Upper lobe of left lung (tissue), 4 donors: ENCODE measurements at regions not wholly inside any gene's neighbourhood (a gene's known extent, or its start where the extent isn't known, plus 50 kb on each side); places are given as distances from the start of the nearest gene placed in this dataset.

Source experiments
- EP300 ChIP-seq, 4 donors: sonication (generic); formaldehyde crosslinking; IDR thresholded peaks; one replicate each; pipeline ENCODE4 v1.5.1; 2017; ENCODE audit warnings: antibody characterized with exemption in 4 of 4, control low read depth in 2 of 4
- POLR2A ChIP-seq, 4 donors: fragments of 450-650 bp; IDR thresholded peaks; one replicate each; pipeline ENCODE4 v1.5.1; 2016 to 2017; ENCODE audit warnings: antibody characterized with exemption in 4 of 4, mild to moderate bottlenecking in 2 of 4
- POLR2AphosphoS5 ChIP-seq, 2 donors: sonication (generic); formaldehyde crosslinking; IDR thresholded peaks; one replicate each; pipeline ENCODE4 v1.5.1; 2017; ENCODE audit warnings: antibody characterized with exemption in 2 of 2
- TF ChIP-seq, protein P1 (sequence below), 6 experiments: fragments of 450-650 bp in 4 of 6; fragments of 200-600 bp in 2 of 6; sonication (generic) in 2 of 6; IDR thresholded peaks; one replicate each; pipeline ENCODE4 v1.5.1; 2016 to 2019; ENCODE audit warnings: antibody characterized with exemption in 6 of 6

DNA sequence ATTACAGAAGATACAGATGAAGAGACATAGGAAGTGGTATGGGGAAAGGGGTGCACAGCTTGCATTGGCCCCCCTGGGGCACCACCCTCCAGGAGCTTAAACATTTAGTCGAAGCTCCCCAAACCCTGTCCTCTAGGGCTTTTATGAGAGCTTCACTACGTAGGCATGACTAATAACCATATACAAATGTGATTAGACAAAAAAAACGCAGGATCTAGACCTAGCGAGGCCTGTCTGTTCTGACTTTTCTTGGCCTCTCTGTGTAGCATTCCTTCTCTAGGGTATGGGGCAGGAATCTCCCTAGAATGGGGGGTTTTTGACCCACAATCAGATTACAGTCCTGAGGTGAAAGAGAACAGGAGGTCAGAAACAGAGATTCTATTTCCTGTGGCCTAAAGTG, 293.7 kb upstream of the GALNTL6 start:
- TF ChIP-seq, protein P1, sequence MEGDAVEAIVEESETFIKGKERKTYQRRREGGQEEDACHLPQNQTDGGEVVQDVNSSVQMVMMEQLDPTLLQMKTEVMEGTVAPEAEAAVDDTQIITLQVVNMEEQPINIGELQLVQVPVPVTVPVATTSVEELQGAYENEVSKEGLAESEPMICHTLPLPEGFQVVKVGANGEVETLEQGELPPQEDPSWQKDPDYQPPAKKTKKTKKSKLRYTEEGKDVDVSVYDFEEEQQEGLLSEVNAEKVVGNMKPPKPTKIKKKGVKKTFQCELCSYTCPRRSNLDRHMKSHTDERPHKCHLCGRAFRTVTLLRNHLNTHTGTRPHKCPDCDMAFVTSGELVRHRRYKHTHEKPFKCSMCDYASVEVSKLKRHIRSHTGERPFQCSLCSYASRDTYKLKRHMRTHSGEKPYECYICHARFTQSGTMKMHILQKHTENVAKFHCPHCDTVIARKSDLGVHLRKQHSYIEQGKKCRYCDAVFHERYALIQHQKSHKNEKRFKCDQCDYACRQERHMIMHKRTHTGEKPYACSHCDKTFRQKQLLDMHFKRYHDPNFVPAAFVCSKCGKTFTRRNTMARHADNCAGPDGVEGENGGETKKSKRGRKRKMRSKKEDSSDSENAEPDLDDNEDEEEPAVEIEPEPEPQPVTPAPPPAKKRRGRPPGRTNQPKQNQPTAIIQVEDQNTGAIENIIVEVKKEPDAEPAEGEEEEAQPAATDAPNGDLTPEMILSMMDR (IDR thresholded peaks at IDR 0.05) = no peak
- no peak for TF ChIP-seq POLR2A (IDR thresholded peaks at IDR 0.05)
- no peak for TF ChIP-seq POLR2AphosphoS5 (IDR thresholded peaks at IDR 0.05)
- TF ChIP-seq EP300 (IDR thresholded peaks at IDR 0.05) = no peak
